GM21515 (cell line): ENCODE measurements at regions not wholly inside any gene's neighbourhood (a gene's known extent, or its start where the extent isn't known, plus 50 kb on each side); places are given as distances from the start of the nearest gene placed in this dataset.
"Not testable (repeated sequence)": the region's sequence is repeated elsewhere in the genome, so short reads cannot be mapped to it uniquely, and the experiment has no call there.

Experiments used
- ATAC-seq: cut with Tn5 transposase; IDR thresholded peaks from one replicate; pipeline ENCODE4 v1.9.1; 2021; ENCODE audit not compliant: unreplicated experiment

DNA sequence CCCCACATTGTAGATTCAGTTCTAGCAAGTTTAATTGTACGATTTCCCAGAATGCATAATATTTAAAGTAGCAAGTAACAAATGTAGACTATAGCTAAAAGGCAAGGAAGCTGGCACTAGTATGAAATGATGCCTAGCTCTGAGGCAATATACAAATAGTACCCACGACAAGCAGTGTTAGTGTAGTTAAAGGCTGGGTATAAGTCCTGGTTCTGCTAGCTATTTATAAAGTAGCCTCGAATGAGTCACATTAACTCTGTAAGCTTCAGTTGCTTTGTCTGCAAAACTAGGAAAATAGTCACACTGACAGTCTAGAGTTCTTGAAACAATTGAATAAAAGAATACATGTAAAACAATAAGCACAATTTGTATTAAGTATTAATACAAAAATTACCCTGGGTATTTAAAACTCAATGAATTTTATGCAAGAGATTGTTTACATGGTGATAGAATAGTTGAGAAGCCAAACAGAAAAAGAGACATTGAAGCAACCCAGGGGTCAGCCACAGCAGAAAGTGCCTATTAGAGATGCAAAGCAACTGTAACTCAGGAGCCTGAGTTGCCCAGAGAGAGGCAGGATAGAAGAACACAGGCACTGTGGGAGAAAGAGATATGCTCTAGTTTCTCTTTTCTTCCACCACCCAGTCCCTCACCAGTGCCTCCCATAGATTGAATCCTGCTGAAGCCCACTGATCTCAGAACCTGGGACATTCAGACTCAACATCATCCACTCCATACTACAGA lies 949.0 kb downstream of the C4orf33 start:
- no peak for ATAC-seq

DNA sequence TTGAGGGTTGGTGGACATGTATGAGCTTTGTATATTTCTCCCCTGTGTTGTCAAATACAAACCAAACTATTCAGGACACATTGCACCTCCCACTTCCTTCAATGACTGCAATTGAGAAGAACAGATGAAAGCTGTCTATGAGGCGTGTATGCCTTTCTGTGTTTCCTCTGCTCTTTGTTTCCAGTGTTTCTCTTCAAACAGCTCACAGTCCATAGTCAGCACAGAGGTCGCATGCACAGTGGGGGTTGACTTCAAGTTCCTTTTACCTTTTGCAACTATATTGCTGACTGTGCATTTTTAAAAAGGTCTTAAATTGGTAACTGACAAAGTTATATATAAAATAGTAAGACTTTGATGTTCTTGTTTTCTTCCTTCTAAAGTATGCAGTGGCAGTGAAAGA lies 957.8 kb downstream of the C4orf33 start:
- no peak for ATAC-seq

DNA sequence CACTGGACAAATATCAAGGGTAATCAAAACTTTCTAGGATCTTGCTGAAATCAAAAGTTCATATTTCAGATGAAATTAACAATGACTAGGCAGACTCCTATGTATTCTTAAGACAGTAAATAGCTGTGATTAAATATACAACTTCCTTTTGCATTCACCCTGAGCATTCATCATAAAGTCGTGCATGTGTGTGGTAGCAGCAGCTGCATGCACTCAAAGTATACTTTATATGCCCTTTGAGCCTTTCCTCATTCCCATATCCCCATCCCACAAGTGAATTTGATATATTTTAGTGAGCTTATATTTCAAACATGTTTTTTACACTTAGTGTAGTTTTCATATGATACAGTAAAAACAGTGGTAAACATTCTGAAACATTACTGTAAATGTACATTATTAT lies 959.0 kb downstream of the C4orf33 start:
- no peak for ATAC-seq

DNA sequence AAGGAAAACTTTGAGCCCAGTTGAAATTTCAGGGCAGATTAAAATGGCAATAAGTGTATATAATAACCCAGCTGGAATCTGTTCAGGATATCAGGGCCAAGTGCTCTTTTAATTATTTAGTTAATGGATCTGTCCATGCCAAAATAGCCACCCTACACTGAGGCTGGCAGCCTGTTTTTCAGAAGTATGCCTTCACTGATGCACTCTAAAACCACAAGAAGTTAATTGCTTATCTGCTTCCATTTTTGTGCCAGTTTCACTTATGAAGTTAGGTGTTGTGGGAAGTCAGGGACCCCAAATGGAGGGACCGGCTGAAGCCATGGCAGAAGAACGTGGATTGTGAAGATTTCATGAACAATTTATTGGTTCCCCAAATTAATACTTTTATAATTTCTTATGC lies 960.3 kb downstream of the C4orf33 start:
- ATAC-seq: no peak

DNA sequence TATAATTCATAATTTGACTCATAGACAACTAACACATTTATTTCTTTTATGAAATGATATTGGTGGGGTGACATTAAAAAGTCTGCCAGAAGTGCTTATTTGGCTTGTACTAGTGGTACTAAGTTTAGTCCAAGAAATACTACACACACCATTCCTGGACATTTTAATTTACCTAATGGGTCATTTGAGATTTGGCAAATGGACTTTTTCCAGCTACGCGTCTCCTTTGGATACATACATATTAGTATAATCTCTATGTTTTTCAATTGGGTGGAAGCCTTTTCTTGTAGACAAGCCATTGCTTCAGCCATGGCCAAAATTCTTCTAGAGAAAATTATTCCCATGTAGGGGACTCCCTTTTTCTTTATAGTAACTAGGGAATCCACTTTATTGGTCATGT lies 968.5 kb downstream of the C4orf33 start:
- ATAC-seq: no peak

DNA sequence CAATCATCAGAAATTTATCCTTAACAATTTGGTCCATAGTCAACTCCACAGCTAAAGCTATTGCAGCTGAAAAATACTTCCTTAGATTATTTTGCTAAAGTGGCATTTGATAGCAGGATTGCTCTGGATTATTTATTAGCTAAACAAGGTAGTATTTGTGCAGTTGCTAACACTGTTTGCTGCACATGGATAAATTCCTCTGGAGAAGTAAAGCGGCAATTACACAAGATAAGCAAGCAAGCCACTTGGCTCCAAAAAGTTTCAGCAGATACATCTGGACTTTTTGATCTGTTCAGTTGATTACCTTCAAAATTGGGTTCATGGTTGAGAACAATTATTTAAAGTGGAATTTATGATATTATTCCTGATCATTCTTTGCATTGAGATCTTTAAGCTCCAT lies 971.5 kb downstream of the C4orf33 start:
- no peak for ATAC-seq

DNA sequence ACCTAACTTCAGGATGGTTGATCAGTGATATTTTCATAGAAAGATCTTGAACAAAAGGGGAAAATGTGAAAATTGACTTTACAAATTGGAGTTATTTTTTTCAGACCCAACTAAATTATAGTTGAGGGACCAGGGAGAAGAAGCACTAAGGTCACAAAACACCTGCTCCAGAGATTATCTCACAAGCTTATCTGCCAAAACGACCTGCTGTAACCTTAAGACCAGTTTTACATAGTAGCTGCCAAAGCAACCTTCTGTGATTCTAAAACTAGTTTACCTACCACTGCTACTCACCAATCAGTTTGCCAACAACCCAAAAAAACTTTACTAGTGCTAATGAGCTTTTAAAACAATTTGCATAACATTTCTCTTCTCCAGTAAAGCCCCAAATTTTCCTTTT lies 972.1 kb downstream of the C4orf33 start:
- no peak for ATAC-seq

DNA sequence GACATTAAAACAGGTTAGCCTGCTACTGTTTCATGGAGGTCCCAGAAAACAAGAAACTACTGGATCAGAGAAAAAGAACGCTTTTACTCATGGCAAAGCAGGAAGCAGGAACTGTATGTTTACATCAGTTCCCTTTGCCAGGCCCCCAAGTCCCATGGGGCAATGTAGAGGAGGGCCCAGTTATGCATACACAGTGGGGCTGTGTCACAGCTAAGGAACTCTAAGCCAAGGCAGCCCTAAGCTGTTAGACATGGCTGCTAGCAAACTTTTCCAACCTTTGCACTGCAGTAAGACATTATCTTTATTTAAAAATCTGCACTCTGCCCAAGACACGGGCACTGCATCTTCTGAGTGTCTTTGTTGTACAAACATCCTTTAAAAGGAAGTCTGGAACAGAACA lies 975.8 kb downstream of the C4orf33 start:
- no peak for ATAC-seq

DNA sequence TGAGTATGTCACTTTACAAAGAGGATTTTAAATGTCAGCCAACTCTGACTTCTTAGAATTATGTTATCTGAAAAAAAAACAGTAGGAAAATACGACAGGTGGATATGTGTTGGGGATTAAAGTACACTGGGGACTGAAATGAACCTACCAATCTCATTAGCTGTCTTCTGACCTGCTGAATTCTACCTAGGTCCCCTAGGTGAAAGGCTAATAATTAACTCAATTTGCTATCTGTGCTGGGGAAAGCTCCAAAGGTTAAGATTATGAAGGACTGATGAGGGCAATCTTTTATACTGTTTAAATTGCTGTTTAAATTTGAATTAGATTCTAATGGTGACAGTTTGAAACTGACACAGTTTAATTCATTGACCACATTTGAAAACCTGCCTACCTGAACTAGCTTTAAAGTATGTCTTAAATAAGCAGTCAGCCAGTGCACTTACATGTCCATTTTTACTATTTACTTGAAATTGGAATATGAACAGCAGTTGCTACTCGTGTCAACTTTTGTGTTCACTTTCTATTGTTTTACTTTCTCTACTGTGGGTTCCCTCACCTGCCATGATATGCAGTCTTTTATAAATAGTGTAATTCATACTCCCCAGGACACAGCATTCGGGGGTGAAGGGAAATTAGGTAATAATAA lies 977.3 kb downstream of the C4orf33 start:
- ATAC-seq: no peak

DNA sequence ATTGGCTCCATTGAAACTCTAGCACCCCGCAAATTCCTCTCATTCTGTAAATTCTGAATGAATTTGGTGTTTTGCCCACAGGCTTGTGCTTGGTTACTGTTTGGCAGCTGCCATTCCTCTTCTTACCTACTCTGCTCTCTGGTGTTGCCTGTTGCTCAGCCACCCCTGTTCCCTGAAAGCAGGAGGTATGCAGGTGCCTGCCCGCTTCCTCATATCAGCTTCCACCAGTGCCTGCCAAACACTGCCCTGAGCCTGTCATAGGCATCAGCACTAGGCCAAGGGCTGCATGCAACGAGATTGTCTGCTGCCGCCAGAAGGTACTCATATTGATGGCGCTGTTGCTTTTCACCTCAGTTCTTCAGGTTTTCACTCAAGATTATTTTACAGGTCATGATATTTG lies 978.1 kb downstream of the C4orf33 start:
- ATAC-seq: no peak

DNA sequence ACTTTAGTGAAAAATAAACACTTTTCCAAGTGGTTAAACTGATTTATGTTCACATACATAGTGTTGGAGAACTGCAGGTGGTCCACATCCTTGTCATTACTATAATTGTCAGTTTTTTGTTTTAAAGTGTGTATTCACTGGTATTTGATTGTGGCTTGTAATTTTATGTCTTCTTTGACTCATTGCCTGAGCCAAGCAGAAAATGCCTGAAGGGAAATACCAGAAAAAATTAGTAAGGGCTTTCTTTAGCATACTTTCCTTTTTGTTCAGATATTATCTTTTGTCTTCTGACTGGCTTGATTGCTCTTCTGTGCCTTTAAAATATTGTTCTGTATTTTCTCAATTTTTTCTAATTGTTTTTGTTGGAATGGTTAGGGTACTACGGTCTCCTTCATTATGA lies 981.3 kb downstream of the C4orf33 start:
- ATAC-seq: no peak

DNA sequence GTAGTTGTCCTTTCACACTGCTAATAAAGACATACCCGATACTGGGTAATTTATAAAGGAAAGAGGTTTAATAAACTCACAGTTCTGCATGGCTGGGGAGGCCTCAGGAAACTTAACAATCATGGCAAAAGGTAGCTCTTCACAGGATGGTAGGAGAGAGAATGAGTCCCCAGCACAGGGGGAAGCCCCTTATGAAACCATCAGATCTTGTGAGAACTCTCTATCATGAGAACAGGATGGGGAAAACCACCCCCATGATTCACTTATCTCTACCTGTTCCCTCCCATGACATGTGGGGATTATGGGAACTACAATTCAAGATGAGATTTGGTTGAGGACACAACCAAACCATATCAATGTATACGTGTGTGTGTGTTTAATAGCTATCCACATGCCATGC lies 983.1 kb downstream of the C4orf33 start:
- not testable (repeated sequence) for ATAC-seq

DNA sequence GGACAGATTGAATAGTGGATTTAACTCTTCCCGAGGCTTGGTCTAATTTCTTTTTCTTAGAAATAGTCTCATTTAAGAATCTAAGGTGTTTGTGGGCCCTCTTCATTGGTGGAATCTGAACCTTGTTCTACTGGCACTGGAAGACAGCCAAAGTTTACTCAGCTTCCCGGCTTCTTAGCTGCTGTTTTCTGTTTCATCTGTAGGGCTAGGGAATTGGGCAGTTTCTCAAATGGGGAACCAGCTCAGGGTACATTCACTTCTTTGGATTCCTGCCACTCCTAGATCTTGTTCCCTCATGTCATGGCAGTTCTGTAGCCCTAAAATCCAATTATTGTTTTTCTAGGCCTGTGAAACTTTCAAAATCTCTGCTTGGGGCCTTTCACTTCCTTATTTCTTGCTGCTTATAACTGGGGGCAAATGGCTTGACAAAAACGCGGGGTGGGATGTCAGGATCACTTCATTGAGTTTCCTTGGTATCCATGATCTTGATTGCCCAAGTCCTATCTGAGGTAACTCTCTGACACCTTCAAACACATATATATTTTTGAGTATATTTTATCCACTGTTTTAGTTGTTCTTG lies 985.0 kb downstream of the C4orf33 start:
- no peak for ATAC-seq

DNA sequence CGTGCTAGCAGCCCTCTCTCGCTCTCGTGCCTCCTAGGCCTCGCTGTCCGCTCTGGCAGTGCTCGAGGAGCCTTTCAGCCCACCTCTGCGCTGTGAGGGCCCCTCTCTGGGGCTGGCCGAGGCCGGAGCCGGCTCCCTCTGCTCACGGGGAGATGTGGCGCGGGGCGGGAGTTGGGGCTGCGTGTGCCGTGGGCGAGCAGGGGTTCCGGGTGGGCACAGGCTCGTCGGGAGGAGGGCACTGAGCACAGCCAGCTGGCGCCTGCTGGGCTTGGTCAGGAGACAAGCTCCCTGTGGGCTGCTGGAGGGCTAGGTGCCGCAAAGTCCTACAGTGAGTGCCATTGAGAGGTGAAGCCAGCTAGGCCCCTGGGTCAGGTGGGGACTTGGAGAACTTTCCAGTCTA lies 994.5 kb downstream of the C4orf33 start:
- no peak for ATAC-seq

DNA sequence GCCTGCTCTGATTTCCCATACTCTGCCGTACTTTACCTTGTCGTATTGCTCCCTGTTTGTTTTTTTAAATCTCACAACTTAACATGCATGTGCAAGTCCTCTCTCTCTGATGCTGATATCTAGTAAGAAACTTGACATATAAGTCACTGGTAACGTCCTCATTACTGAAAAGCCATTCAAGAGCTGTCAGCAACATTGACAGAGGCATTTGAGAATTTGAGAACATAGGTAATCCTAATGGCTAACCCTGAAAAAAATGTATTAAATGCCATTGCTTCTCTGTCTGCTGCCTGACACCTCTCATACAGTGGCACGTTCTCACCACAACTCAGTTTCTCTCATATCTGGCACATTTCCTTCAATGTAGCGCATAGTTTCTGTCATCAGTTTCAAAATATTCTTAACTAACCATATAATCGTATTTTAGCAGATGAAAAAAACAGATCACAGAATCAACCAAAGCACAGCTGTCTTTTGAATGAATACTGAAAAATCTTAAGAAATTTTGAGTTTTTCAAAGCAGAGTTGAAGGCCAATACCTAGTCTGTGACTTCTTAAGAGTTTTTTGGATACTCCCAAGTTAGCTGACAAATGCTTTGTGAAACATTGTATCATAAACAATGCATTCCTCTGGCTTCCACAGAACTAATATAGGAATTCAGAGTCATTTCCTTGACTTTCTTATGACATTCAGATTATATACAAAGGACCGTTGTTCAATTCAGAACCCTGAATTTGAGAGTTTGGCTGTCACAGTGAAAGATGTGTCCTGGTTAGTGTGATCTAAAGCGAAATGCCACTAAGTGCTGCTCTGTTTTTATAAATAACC lies 996.4 kb downstream of the C4orf33 start:
- no peak for ATAC-seq

DNA sequence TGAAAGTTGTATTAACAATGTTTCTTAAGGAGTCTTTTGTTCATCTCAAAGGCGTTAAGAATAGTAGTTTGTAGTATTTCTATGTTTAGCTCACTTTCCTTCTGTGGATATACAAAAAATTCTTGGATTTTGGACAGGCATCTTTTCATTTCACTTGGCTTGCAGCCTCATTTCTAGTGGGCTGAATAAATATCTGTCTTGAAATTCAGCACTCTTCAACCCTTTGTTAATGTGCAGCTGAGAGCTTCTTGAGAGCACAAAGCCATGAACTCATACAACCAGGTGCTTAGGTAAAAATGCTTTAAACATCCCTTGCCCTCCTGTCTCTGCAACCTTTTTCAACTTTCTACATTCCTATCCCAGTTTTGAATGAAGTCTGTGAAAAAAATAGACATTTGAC lies 1003.2 kb downstream of the C4orf33 start:
- no peak for ATAC-seq

DNA sequence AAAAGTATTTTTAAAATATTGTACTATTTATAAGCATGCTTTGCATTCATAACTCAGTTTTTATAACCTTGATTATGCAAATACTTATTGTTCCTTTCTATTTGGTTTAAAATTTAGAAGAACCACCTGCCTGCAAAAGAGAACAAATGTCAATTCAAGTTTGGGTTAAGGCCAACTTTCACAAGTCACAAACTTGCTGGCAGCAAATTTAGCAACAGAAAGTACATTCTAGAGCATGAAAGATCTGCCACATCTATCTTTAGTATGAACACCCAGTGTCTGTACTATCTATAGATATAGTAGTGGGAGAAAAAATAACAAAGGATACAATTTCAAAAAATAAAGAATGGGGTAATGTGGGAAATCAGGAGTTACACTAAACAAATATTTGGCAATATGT lies 1014.2 kb downstream of the C4orf33 start:
- ATAC-seq: peak; percentile 49

DNA sequence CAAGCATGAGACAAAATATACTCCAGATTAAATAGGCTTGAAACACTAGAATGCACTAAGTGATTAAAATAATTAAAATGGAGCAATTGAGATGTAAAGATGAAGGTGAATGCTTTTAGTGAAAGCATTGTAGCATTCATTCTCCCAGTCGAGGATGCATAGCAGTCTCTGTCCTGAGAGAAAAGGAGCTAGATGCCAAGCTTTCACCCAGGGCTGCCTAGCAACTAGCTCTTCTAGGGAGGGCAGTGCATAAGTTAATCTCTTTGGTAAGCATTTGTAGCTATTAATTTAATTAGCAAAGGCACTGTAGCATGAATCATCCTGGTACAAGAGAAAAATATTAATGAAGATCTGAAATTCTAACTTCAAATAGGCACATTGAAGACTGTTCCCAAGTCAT lies 1014.8 kb downstream of the C4orf33 start:
- no peak for ATAC-seq

DNA sequence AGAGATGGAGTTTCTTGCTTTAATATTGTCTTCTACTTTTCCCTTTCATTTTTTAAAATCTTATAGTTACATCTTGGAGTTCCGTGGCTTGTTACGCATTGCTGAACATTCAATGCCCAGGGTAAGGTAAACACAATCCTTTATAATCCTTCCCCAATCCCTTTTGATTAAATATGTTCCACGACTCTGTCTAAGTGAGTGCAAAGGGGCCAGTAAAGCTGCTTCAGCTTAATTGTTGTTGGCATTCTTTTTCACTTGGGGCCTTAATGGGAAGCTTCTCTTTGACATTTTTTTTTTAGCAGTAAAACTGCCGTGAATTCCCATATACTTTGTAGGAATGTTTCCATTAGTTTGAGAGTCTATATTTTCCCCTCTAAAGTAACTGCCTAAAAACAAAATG lies 1028.1 kb downstream of the C4orf33 start:
- ATAC-seq: no peak

DNA sequence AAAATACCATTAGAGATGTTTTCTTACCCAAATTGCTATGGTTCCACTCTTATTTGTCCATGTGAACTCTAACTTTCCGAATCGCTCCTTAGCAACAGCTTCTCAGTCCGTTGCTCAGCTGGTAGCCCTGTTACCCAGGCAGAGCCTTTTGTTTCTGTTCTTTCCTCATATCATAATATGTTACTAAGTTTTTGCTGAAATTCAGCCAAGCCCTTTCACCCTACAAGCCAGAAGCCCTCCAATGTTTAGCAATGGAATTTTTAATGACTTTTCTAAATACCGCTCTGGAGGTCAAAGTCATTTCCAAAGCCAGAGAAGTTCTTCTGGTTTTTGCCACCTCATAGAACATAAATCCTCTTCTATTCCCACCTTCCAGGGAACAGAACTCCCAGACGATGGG lies 1029.5 kb downstream of the C4orf33 start:
- ATAC-seq: no peak

DNA sequence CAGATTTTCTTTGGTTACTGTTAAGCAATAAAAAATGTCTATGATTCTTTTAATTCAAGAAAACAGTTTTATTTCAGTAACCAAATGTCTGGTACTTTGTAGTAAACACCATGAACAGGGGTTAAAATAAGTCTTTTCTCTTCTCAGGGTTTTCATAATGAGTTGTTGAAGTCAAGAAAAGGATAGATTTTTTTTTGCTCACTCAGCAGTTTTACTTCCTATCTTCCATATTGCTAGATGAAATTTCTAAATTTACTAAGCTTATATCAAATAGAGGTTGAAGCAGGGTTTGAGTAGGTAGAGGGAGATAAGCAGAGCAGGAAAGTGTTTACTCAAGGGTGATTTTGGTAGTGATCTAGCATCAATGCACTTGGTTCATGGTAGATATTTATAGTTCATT lies 1031.3 kb downstream of the C4orf33 start:
- ATAC-seq: no peak

DNA sequence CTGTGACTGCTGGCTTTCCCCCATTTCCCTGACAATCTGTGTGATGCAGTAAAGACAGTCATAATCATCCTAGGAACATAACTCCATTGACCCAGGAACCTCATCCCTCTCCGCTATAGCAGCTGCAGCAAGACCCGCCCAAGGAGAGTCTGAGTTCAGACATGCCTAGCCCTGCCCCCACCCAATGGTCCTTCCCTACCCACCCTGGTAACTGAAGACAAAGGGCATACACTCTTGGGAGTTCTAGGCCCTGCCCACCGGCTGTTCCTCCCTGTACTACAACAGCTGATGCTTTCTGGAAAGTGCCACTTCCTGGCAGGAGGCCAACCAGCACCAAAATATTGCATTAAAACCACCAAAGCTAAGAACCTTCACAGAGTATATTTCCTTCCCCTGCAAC lies 1035.6 kb downstream of the C4orf33 start:
- no peak for ATAC-seq
